Activated B cell treated with CpG ODN at 0.5 μM for 24 hours (primary cell): ENCODE measurements at regions not wholly inside any gene's neighbourhood (a gene's known extent, or its start where the extent isn't known, plus 50 kb on each side); places are given as distances from the start of the nearest gene placed in this dataset.

Experiments
- ATAC-seq: fragments of 200-7000 bp; cut with Tn5 transposase; one replicate; pipeline ENCODE4 v1.10.0; 2021; ENCODE audit warnings: low read depth, mild to moderate bottlenecking, moderate library complexity
- CTCF ChIA-PET: fragments of 350-600 bp; sonication (Branson Sonifier 250); formaldehyde crosslinking; loops from one replicate; lab custom pipeline; 2021; ENCODE audit warnings: antibody characterized with exemption; lab: Charles Lee
- POLR2A ChIA-PET: fragments of 350-600 bp; sonication (Branson Sonifier 250); formaldehyde crosslinking; loops from one replicate; lab custom pipeline; 2021; ENCODE audit warnings: antibody characterized with exemption; lab: Charles Lee
- DNase-seq: peaks from one replicate; pipeline ENCODE4 v3.0.0; 2022
- H3K27ac Mint-ChIP-seq: one replicate; pipeline ENCODE4 v1.8.0; 2020; ENCODE audit warnings: mixed read lengths
- H3K27me3 Mint-ChIP-seq: one replicate; pipeline ENCODE4 v1.8.0; 2021; ENCODE audit warnings: mixed read lengths
- H3K36me3 Mint-ChIP-seq: one replicate; pipeline ENCODE4 v1.8.0; 2021; ENCODE audit warnings: low read depth, mixed read lengths
- H3K4me1 Mint-ChIP-seq: one replicate; pipeline ENCODE4 v1.8.0; 2021; ENCODE audit warnings: mixed read lengths
- H3K4me3 Mint-ChIP-seq: one replicate; pipeline ENCODE4 v1.8.0; 2020; ENCODE audit warnings: mild to moderate bottlenecking, mixed read lengths
- H3K9me3 Mint-ChIP-seq: one replicate; pipeline ENCODE4 v1.8.0; 2020; ENCODE audit warnings: mixed read lengths
- CTCF ChIP-seq: fragments of 200-600 bp; IDR thresholded peaks from one replicate; pipeline ENCODE4 v1.8.0; 2022; ENCODE audit warnings: antibody characterized with exemption, mild to moderate bottlenecking
- intact Hi-C: fragments of 100-400 bp; cut with micrococcal nuclease; formaldehyde crosslinking; loops from one replicate; pipeline ENCODE4 v1.15.1; 2024

- no peak for TF ChIP-seq CTCF
- no peaks in the 10 kb centered on the region for H3K36me3 Mint-ChIP-seq
- DNase-seq (no peak), ATAC-seq (no peak)
- peaks cover 38% of the 10 kb centered on the region for H3K27me3 Mint-ChIP-seq
- ChIA-PET CTCF (no interaction called here), POLR2A (no interaction called here)
- peak overlapping the region; percentile 58 for H3K4me3 Mint-ChIP-seq
- H3K9me3 Mint-ChIP-seq = no peaks in the 10 kb centered on the region
- intact Hi-C loops = no loop called here
- H3K27ac Mint-ChIP-seq = no peak overlapping the region
- peaks cover 9% of the 10 kb centered on the region for H3K4me1 Mint-ChIP-seq
These were observed 72.6 kb upstream of the GRAMD1B start for GRCh38 chr11:123357353-123357989.

- peaks cover 9% of the 10 kb centered on the region for H3K4me1 Mint-ChIP-seq
These were observed 73.5 kb upstream of the GRAMD1B start for GRCh38 chr11:123356539-123356938.

DNA sequence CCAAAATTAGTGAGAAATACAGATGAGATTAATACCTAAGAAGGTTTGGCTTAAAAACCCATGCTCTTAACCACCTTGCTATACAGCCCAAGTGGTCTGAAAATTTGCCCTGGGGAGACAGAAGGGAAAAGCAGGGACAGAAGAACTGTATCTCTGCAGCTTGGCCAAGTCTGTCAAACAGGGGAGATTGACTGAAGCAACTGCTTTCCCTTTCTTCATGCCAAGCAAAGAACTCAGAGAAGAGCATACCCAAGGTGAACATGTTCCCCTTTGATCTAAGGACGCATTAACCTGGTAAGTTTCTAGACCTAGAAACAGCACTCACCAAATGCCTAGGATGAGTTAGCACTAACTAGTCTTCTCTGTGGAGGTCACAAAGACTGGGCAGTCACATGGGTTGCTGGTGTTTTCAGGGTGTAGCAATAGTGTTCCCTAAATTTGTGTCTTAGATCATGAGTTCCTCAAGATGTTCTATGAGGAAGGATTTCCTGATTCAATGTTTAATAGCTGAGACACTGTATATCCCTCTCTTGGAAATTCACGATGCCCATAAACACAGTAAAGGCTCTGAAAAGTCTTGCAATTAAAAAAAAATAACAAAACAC lies 75.6 kb upstream of the GRAMD1B start:
- H3K4me3 Mint-ChIP-seq = no peak overlapping the region
- H3K4me1 Mint-ChIP-seq = peaks cover 9% of the 10 kb centered on the region
- CTCF ChIA-PET = no interaction called here

More at GRCh38 chr11:123356539-123356938, 73.5 kb upstream of the GRAMD1B start:
- no peaks in the 10 kb centered on the region for H3K9me3 Mint-ChIP-seq
- H3K36me3 Mint-ChIP-seq = no peaks in the 10 kb centered on the region
- POLR2A ChIA-PET = no interaction called here
- peaks cover 36% of the 10 kb centered on the region for H3K27me3 Mint-ChIP-seq
- H3K27ac Mint-ChIP-seq = no peak overlapping the region
- intact Hi-C loops = no loop called here
- H3K4me3 Mint-ChIP-seq = no peak overlapping the region
- CTCF ChIA-PET = no interaction called here
- DNase-seq = no peak
- no peak for TF ChIP-seq CTCF
- ATAC-seq = no peak

DNA sequence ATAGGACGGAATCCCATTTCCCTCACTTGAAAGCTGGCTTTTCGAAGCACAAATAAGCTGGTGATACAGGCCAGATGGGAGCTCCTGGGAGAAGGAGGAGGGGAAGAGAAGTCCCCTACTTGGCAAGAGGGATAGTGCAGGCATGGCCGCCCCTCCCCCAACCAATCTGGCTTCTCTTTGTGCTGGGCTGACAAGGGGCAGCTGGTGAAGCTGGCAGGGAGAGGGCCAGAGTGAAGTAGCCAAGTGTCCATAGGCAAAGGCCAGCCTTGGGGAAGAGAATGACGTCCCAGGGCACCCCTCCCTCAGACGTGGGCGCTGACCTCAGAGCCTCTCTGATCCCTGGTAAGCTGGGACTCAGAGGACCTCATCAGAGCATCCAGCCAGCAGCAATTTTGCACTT lies 78.7 kb upstream of the GRAMD1B start:
- no peak overlapping the region for H3K27ac Mint-ChIP-seq
- POLR2A ChIA-PET = no interaction called here
- H3K27me3 Mint-ChIP-seq = peaks cover 3% of the 10 kb centered on the region
- no peaks in the 10 kb centered on the region for H3K36me3 Mint-ChIP-seq
- CTCF ChIA-PET = no interaction called here
- DNase-seq (no peak), ATAC-seq (no peak)
- no peak overlapping the region for H3K4me3 Mint-ChIP-seq
- no peaks in the 10 kb centered on the region for H3K4me1 Mint-ChIP-seq
- TF ChIP-seq CTCF = no peak
- no peaks in the 10 kb centered on the region for H3K9me3 Mint-ChIP-seq
- intact Hi-C loops = no loop called here

More for the DNA sequence above, 75.6 kb upstream of the GRAMD1B start:
- H3K36me3 Mint-ChIP-seq = no peaks in the 10 kb centered on the region
- intact Hi-C loops = no loop called here
- POLR2A ChIA-PET = no interaction called here
- H3K27me3 Mint-ChIP-seq = peaks cover 24% of the 10 kb centered on the region
- no peak for DNase-seq
- no peak for ATAC-seq
- no peak for TF ChIP-seq CTCF
- no peaks in the 10 kb centered on the region for H3K9me3 Mint-ChIP-seq
- no peak overlapping the region for H3K27ac Mint-ChIP-seq

GRCh38 chr11:123349382-123349781 lies 80.7 kb upstream of the GRAMD1B start:
- Mint-ChIP-seq H3K36me3 (no peaks in the 10 kb centered on the region), H3K27me3 (peaks cover 3% of the 10 kb centered on the region), H3K4me3 (no peak overlapping the region), H3K4me1 (no peaks in the 10 kb centered on the region), H3K27ac (no peak overlapping the region), H3K9me3 (no peaks in the 10 kb centered on the region)
- POLR2A ChIA-PET = no interaction called here
- ATAC-seq (no peak), DNase-seq (no peak)
- TF ChIP-seq CTCF = no peak
- intact Hi-C loops = no loop called here
- CTCF ChIA-PET = no interaction called here
